HG03432 (cell line): ENCODE measurements at regions not wholly inside any gene's neighbourhood (a gene's known extent, or its start where the extent isn't known, plus 50 kb on each side); places are given as distances from the start of the nearest gene placed in this dataset.

Source experiments
- ATAC-seq: cut with Tn5 transposase; IDR thresholded peaks from one replicate; pipeline ENCODE4 v1.9.1; 2021; ENCODE audit warnings: mild to moderate bottlenecking, moderate library complexity; ENCODE audit not compliant: unreplicated experiment

DNA sequence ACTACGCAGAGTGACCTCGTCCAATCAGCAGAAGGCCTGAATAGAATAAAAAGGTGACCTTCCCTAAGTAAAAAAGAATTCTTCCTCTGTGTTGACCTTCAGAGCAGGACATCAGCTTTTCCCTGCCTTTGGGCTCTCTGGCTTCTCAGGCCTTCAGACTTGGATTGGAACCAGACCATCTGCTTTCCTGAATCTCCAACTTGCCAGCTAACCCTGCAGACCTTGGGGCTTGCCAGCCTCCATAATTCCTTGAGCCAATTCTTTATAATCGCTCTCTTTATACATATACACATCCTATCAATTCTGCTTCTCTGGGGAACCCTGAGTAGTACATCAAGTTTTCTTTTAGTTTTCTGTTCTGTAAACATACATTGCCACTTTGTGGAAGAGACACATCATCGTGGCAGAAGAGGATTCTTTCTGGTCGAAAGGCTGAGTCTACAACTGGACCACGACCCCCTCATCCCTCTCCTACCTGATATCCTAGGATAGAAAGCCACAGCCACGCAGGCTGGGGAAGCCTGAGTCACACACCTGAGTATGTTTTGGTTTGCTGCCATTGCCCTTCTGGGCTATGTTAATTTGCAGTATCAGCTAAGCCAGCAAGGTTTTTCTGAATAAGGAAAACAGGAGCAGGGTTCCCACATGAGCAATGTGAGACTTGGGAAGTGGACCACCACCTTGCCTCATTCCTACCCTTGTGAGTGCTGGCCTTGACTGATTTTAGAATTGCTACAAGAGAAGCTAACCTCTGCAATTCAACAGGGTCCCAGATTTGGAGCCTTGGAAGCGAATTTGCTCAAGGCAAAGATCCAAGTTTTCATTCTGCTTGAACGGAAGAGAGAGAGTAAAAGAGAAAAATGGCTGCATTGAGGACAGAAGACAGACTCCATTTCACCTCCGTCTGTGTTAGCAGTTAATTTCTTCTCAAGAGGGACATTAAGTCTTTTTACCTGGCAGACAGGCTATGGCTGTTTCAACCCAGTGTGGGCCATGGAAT is 445.2 kb upstream of the FZD8 start:
- no peak for ATAC-seq

DNA sequence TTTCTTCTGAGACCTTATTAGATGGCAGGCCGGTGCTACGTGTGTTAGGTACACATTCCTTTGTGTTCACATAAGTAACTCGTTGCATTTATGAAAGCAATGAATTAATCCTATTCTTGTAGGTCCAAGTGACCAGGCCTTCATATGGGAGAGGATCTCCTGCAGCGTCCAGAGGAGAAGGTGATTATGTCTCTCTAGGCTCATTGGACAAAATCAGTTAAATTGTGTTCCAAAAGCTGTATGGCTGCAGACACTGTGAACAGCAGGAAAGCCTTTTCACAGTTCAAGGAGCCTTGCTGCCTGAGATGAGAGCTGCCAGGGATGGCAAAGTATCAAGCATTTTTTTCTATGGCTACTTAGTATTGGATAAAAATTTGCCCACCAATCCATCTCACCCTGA is 433.1 kb upstream of the FZD8 start:
- ATAC-seq: no peak

DNA sequence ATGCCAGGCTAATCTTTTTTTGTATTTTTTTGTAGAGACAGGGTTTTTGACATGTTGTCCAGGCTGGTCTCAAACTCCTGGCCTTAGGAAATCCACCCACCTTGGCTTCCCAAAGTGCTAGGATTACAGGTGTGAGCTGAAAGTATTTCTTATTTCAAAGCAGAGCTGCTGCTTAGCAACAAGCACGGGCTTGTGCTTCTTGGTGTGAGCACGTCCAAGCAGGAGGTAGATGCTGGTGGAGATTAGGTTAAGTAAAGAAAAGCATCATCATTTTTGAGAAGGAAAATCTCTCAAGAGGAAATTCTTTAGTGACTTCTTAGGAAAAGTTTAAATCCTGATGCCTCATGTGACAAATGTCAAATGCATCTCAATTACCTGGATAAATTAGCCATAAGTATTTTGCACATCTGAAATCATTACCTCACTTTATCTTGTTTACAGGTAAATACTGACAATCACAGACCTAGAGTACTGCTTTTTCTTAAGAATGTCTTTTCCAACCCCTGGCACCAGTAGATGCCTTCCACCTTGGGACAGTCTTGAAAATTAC is 431.8 kb upstream of the FZD8 start:
- no peak for ATAC-seq

DNA sequence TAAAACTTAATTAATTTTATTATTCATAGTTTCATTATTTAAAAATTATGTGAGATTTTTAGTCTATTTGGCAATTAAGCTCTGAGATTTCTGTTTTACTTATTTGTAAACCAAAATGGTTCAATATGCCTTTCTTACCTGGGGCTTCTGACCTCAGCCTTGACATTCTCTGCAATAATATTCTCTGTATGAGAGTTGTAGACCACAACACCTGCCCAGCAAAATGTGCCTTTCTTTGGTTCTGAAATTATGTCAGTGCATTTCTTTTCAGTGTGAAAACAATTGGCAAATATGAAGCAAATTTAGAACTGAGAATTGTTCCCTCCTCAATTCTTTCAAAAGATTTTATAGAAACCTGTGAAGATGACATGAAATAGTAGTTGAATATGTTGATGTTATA is 426.4 kb upstream of the FZD8 start:
- no peak for ATAC-seq

DNA sequence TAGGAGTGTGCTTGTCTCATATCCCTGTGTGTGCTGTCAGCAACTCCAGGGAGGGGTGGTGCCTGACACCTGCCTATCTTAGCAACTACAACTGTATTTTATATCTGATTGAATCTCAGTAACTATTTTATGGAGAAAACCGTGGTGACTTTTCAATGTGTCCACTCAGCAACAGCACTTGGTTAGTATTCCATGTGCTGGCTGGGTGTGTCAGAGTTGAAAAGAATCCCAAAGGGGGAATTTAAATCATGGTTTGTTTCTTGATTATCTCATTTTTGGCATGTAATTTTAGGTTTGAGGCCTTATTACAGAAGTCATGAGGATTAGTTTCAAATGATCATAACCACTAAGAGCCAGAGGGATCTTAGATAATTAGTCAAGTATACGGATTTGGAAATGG is 425.7 kb upstream of the FZD8 start:
- ATAC-seq: no peak

DNA sequence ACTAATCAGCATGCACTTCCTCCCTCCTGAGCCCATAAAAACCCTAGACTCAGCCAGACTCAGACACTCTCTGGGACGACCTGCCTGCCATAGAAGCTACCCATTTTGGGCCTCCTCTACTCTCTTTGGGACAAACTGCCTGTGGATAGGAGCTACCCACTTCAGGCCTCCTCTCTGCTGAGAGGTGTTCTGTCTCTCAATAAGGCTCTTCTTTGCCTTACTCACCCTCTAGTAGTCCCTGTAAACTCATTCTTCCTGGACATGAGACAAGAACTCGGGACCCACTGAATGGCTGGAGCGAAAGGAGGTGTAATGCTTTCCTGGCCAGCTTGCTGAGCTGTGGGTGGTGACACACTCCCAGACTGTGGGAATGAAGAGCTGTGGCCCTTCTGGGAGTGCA is 424.8 kb upstream of the FZD8 start:
- ATAC-seq: no peak

DNA sequence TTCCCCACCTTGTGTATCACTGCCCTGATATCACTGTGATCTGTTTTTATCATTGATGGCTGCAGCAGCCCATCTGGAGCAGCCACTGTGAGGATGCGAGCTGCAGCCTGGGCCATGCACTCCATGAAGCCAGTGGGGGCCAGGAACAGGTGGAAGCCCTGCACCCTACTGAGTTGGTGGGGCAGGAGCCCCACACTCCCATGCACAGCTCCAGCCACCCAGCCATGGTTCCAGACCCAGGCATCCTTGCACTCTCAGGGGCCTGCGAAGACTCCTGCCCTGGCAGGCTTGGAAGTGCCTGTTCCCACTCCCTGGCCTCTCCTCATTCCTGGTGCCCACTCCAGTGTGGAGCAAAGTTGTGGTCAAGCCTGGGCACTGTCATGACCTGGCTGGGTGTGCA is 424.0 kb upstream of the FZD8 start:
- ATAC-seq: no peak

DNA sequence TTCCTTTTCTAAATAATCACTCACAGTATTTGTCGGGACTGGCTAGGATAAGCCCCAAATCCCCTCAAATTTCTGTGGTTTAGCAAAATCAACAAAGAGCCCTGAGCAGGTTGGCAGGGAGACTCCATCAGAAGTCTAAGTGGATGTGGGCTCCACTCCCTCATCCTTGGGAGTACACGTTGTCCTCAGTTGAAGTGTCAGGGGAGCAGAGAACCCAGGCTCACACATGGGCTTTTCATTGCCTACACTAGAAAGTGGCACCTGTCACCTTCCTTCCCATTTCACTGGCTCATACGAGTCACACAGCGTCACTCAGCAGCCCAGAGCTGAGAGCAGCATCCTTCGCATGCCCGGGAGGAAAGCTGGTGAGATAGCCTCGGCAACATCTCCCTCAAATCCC is 421.3 kb upstream of the FZD8 start:
- no peak for ATAC-seq

DNA sequence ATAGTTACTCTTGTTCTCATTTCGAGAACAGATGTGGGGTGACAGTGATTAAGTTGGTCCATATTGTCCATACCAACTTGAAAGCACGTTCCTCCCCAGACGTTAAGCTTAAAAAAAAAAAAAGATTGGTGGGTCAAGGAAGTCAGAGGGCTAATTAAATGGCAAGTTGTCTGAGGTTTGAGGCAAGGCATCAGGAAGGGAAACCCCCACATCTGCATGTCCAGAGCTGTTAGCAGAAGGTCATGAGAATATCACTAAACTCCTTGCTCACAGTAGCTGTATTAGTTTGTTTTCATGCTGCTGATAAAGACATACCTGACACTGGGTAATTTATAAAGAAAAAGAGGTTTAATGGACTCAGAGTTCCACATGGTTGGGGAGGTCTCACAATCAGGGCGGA is 415.6 kb upstream of the FZD8 start:
- no peak for ATAC-seq

DNA sequence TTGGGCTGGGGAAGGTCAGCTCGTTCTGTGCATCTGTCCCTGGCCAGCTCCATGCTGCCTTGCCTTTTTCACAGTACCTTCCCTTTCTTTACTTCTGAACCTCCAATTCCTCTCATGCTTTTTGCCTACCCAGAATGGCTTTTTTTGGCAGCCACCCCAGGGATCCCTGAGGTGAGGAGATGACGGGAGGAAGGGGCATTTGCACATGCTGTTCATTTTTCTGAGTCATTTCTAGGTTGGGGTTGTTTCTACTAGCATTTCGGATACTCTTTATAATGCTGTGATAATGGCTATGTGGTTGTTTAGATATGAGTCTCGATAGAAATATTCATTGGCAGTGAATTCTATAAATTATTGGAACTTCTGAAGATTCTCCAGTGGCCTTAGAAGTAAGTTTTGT is 415.1 kb upstream of the FZD8 start:
- ATAC-seq: no peak

DNA sequence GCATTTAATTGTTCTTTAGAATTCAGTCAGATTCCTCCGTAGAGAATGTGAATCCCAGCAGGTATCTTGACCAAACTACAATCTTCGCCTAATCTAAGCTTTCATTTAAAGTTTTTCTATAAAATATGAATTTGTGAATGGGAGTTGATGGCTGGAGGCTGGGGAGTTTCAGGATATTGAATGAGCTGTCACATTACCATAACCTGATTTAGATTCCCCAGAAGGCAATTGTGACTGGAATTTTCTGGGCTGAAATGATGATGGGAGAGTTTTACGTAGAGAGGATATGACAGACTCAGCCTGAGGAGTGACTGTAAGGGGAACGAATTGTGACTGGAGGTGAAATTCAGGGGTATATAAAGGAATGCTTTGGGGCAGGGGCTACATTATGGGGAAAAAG is 411.7 kb upstream of the FZD8 start:
- no peak for ATAC-seq

DNA sequence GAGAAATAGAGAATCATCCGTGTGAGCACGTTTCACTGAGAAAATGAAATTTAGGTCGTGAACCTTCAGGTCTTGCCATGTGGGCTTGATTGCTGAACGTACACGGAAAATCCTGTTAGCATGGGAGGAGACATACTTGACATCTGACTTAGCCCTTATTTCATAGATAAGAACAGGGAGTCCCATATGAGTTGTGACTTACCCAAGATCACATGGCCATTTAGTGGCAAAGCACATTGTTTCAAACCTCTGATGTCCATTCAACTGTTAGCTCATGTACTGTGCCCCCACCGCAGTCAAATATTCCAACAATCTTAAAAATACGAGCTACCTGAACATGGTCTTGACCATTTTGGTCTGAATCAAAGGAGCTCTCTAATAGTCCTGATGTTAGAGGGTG is 411.2 kb upstream of the FZD8 start:
- no peak for ATAC-seq

DNA sequence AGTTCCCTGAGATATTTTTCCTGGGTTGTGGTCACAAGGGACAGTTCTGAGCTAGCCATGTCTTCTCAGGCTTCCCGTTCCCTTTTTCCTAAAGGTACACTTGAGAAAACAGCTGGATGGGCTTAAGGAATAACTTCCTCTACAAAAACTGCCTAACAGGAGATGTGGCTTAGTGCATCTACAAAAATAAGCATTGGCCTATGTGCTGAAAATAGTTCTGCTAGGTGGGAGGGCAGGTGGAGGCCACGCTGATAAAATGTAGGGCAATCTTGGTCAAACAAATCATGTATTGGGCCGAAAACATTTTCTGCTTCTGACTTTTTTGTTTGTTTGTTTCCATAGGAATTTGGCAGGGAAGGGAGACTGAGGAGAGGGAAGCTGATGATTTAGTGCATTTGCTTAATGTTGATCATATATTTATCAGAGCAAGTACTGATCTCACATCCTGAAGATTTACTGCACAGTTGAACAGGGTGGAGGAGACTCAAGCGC is 409.4 kb upstream of the FZD8 start:
- ATAC-seq: no peak

DNA sequence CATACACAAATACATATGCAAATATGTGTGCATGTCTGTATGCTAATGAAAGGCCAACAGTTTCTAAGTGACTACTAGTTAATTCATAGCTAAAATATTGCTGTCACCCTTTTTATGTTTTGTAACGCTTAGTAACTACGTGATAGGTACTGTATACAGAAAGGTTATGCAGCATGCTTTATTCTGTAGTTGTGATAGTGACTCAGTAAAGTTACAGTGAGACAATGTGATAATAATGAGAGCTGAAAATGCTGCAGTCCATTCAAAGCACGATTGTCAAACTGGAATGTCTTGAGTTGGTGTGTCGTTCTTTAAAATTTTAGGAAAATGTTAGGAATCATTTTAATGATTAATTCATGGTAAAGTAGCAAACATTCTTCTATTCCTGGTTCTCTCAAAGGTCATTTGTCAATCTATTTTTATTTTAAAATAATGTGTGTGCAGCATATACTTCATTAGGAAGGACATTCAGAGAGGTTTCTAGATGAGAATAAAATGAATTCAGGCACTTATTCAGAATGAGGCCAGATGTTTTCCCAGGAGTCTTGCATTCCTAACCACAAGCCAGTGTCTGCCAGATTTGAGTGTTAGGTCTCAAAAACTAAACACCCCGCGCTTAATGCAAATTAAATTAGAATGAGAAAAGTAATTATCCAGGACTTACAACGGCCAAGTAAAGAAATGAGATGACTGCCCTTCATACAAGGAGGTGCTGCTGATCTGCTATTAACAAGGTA is 408.8 kb upstream of the FZD8 start:
- ATAC-seq: no peak

DNA sequence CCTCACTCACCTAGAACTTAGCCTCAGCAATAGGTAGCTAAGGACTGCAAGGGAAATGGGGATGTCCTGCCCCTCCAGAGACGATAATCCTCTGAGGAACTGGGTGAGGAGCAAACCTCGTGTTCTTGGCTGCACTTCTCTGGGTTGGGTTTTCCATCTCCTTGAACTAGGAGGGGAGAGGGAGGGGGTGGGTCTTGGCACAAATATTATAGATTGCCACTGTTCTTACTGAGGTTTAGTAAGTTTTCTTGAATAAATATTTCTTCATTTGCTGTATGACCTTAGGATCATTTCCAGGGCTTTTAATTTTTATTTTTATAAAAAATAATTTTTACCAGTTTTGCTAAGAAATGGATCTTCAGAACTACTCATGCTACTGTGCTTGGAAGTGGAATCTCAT is 406.7 kb upstream of the FZD8 start:
- no peak for ATAC-seq

DNA sequence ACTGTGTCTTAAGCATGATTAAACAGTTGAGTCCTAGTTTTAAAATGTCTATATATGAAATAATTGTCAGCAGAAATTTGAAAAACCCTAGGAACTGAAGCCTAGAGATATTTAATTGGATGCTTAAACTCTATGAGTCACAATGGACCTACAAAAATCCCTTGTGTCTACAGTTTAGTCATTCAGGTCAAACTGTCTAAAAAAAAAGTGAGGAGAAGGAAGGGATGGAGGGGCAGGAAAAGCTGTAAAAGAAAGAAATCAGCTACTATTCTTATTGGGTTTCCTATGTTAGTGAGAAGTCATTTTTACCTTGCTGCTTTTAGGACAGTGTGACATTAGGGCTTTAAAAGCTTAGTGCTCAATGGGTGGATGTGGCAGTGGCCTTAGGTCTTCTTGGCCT is 406.1 kb upstream of the FZD8 start:
- no peak for ATAC-seq

DNA sequence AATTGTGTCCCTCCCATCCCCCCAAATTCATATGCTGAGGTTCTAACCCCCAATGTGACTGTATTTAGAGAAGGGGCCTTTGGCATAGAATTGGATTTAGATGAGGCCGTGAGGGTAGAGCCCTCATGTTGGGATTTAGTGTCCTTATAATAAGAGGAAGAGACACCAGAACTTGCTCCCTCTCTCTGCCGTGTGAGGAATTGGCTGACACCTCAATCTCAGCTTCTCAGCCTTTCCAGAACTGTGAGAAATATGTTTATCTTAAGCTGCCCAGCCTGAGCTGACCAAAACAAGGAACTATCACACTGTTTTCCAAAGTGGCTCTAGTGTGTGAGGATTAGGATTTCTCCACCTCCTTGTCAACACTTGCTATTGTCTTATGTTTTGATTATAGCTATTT is 400.0 kb upstream of the FZD8 start:
- no peak for ATAC-seq

DNA sequence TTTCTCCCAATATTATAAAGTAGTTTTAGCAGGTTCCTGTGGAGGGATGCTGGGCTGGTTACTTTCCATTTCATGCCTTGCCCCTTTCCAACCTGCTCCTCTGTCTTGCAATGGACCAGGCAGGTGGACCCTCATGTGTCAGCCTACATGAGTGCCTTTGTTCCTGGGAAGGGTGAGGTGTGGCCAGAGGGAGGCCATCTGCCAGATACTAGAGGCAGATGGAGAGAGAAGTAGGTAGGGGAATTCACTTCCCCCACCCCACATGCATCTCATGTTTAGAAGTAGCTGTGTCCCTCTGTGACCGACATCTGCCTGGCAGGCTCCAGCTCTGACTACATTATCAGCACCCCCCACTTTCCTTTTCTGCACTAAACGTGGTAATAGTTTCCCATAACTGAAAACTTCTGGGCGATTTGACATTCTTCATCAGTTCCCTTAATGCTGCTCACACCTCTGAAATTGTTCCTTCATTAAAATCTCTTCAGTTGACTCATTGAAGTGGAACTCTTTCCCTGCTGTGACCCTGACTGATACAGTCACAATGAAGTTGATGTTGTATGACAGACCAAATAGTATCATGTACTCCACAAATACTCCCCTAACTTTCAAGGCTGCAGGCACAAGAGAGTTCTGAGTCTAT is 396.3 kb upstream of the FZD8 start:
- ATAC-seq: no peak

DNA sequence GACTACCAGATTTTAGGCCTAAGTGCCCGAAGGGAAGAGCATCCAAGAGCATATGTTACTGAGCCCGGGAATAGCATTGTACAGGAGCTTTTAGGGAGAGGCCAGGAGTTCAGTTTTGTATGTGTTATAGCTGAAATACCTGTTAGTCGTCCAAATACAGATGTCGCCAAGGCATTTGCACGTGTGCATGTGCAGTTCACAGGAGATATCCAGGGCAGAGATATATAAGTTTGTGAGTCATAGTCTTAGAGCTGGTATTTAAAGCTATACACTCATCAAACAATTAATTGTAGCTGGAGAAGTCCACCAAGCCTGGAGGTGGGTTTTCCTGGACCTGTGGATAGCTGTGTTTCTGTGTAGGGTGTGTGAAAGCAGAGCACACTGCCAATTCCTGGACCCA is 394.0 kb upstream of the FZD8 start:
- ATAC-seq: no peak

DNA sequence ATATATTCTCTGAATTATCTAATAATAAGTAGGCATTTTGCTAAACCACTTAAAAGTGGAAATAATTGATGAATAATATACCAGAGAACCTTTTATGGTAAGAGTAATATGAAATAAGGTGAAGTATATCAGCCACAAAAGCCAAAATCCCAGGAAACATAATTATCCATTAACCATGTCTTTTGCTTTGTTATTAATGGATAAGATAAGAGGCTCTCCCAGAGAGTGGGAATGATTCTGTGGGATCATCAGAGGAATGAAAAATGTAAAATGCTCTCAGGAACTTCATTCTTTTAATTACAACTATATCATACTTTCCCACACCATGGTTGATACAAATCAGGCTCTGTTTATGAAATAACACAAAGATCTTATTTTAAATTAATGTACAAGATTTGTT is 391.7 kb upstream of the FZD8 start:
- no peak for ATAC-seq

DNA sequence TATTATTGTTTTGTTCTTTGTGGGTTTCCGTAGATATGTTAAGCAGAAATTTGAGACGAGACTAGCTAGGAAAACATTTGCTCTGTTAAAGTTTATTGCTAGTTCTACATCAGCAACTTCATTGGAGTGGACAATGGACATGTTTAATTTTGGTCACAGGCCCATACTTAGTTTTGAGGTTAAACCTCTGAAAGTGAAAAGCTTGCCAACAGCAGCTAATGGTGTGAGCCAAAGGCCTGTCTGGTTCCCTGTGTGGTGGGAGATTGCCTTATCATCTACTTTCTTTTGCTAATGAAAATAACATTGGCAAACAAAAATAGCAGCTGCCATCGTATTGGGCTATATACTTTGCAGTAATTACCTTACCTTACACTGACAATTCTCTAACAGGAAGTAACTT is 388.4 kb upstream of the FZD8 start:
- ATAC-seq: no peak
